Caco-2 (cell line): ENCODE measurements at regions not wholly inside any gene's neighbourhood (a gene's known extent, or its start where the extent isn't known, plus 50 kb on each side); places are given as distances from the start of the nearest gene placed in this dataset.

Source experiments
- BruUV-seq: library from RNA; stranded (reverse); fragments of 400-500 nt; replicated peaks from 2 replicates; lab custom pipeline; 2021; lab: Mats Ljungman, UMichigan
- CTCF ChIA-PET: fragments of 300-600 bp; sonication (Branson Sonifier 250); formaldehyde crosslinking; loops from one replicate; lab custom pipeline; 2022; ENCODE audit warnings: antibody characterized with exemption; lab: Charles Lee
- POLR2A ChIA-PET: fragments of 300-600 bp; sonication (Branson Sonifier 250); formaldehyde crosslinking; loops from one replicate; lab custom pipeline; 2022; ENCODE audit warnings: antibody characterized with exemption; lab: Charles Lee
- DNase-seq, 2 experiments: peaks; one replicate each; pipeline versions ENCODE4 v3.0.0 to v3.0.0-alpha.2; 2020 to 2022
- H3K27me3 ChIP-seq: replicated peaks from 2 replicates; pipeline ENCODE4 v1.6.0; 2011; ENCODE audit warnings: low read length; ENCODE audit not compliant: control insufficient read depth, insufficient read depth
- H3K36me3 ChIP-seq: 2 replicates; pipeline ENCODE4 v1.5.1; 2011; ENCODE audit warnings: low read length; ENCODE audit not compliant: control insufficient read depth, insufficient read depth
- H3K4me1 ChIP-seq: fragments of 250-450 bp; sonication (Bioruptor Pico); 2 replicates; pipeline ENCODE4 v1.5.1; 2020; ENCODE audit warnings: mild to moderate bottlenecking
- H3K4me3 ChIP-seq: 2 replicates; pipeline ENCODE4 v1.5.1; 2011; ENCODE audit warnings: low read depth, mild to moderate bottlenecking, control low read depth, low read length
- H3K9me3 ChIP-seq: fragments of 250-450 bp; sonication (Bioruptor Pico); 2 replicates; pipeline ENCODE4 v1.5.1; 2020; ENCODE audit warnings: mild to moderate bottlenecking, moderate library complexity
- H3K27ac Mint-ChIP-seq: one replicate; pipeline ENCODE4 v1.8.0; 2022; ENCODE audit warnings: mixed read lengths; ENCODE audit not compliant: unreplicated experiment
- H3K27me3 Mint-ChIP-seq: one replicate; pipeline ENCODE4 v1.8.0; 2022; ENCODE audit warnings: mixed read lengths; ENCODE audit not compliant: insufficient read depth, unreplicated experiment
- H3K36me3 Mint-ChIP-seq: one replicate; pipeline ENCODE4 v1.8.0; 2022; ENCODE audit warnings: mild to moderate bottlenecking, mixed read lengths; ENCODE audit not compliant: insufficient read depth, unreplicated experiment
- H3K4me1 Mint-ChIP-seq: one replicate; pipeline ENCODE4 v1.8.0; 2022; ENCODE audit warnings: low read depth, mixed read lengths; ENCODE audit not compliant: unreplicated experiment
- H3K4me3 Mint-ChIP-seq: one replicate; pipeline ENCODE4 v1.8.0; 2022; ENCODE audit warnings: mild to moderate bottlenecking, moderate library complexity, mixed read lengths; ENCODE audit not compliant: unreplicated experiment
- H3K9me3 Mint-ChIP-seq: one replicate; pipeline ENCODE4 v1.8.0; 2022; ENCODE audit warnings: mixed read lengths; ENCODE audit not compliant: unreplicated experiment
- CTCF ChIP-seq, 2 experiments: fragments of 200-600 bp in 1 of 2; IDR thresholded peaks; 1 replicate in 1 of 2; 2 replicates in 1 of 2; pipeline versions ENCODE4 v1.5.1 to v1.8.0; 2011 to 2022; ENCODE audit warnings: antibody characterized with exemption in 1 of 2, control low read depth in 1 of 2, inconsistent platforms in 1 of 2, low read depth in 1 of 2, low read length in 1 of 2, mild to moderate bottlenecking in 1 of 2, moderate library complexity in 1 of 2; ENCODE audit not compliant: insufficient read depth in 1 of 2, severe bottlenecking in 1 of 2, unreplicated experiment in 1 of 2
- intact Hi-C: fragments of 100-400 bp; cut with micrococcal nuclease; formaldehyde crosslinking; loops from one replicate; pipeline ENCODE4 v1.10.0; 2022; ENCODE audit not compliant: unreplicated experiment

GRCh38 chr5:174307656-174308271 is 262.3 kb downstream of the NSG2 start:
- POLR2A ChIA-PET = no interaction called here
- H3K4me1 ChIP-seq = peaks cover 4% of the 10 kb centered on the region; the same call in 1 of the 2 replicates
- CTCF ChIA-PET = interaction anchor here (2.2 kb wide), 1 partner anchor 262 kb away, joined by 10 read pairs; the partner anchor contains the start of gene NSG2
- no peaks in the 10 kb centered on the region for H3K9me3 ChIP-seq
- no peak for DNase-seq
- H3K27me3 Mint-ChIP-seq = peaks cover 38% of the 10 kb centered on the region
- intact Hi-C loops = no loop called here
- no peaks in the 10 kb centered on the region for H3K36me3 Mint-ChIP-seq
- H3K36me3 ChIP-seq = no peaks in the 10 kb centered on the region
- no peak overlapping the region for H3K27ac Mint-ChIP-seq
- no peak overlapping the region for H3K4me3 Mint-ChIP-seq
- H3K4me1 Mint-ChIP-seq = no peaks in the 10 kb centered on the region
- H3K9me3 Mint-ChIP-seq = no peaks in the 10 kb centered on the region
- TF ChIP-seq CTCF (IDR thresholded peaks at IDR 0.05; ENCODE audit: insufficient read depth in 1 of 2, low read depth in 1 of 2, low read length in 1 of 2, severe bottlenecking in 1 of 2, unreplicated experiment in 1 of 2) = no peak
- H3K4me3 ChIP-seq = no peak overlapping the region
- no peaks in the 10 kb centered on the region; the same call in 1 of the 2 replicates for H3K27me3 ChIP-seq
- BruUV-seq = no TSS peak

- H3K36me3 ChIP-seq = no peaks in the 10 kb centered on the region
- Mint-ChIP-seq H3K27ac (no peak overlapping the region), H3K27me3 (peaks cover 34% of the 10 kb centered on the region), H3K9me3 (no peaks in the 10 kb centered on the region), H3K36me3 (no peaks in the 10 kb centered on the region), H3K4me3 (no peak overlapping the region), H3K4me1 (no peaks in the 10 kb centered on the region)
- H3K4me3 ChIP-seq = no peak overlapping the region
- CTCF ChIA-PET = no interaction called here
- H3K27me3 ChIP-seq = peaks cover 2% of the 10 kb centered on the region
- POLR2A ChIA-PET = no interaction called here
- peaks cover 4% of the 10 kb centered on the region; the same call in 1 of the 2 replicates for H3K4me1 ChIP-seq
- TF ChIP-seq CTCF (IDR thresholded peaks at IDR 0.05; ENCODE audit: insufficient read depth in 1 of 2, low read depth in 1 of 2, low read length in 1 of 2, severe bottlenecking in 1 of 2, unreplicated experiment in 1 of 2) = no peak
- intact Hi-C loops = no loop called here
- no peaks in the 10 kb centered on the region for H3K9me3 ChIP-seq
- no peak for DNase-seq
- no TSS peak for BruUV-seq
Measured at GRCh38 chr5:174309131-174309795, 263.8 kb downstream of the NSG2 start.

GRCh38 chr5:174310243-174310642 is 264.7 kb downstream of the NSG2 start:
- no peak overlapping the region for H3K4me3 ChIP-seq
- CTCF ChIA-PET = interaction anchor here (1.0 to 2.5 kb wide), 3 partner anchors 265 to 694 kb away, joined by 7 to 117 read pairs (median 14); partner anchors contain the start of gene NSG2
- peaks cover 2% of the 10 kb centered on the region for H3K27me3 ChIP-seq
- Mint-ChIP-seq H3K9me3 (no peaks in the 10 kb centered on the region), H3K27ac (no peak overlapping the region), H3K4me3 (no peak overlapping the region), H3K4me1 (no peaks in the 10 kb centered on the region), H3K27me3 (peaks cover 34% of the 10 kb centered on the region), H3K36me3 (no peaks in the 10 kb centered on the region)
- TF ChIP-seq CTCF (IDR thresholded peaks at IDR 0.05; ENCODE audit: insufficient read depth in 1 of 2, low read depth in 1 of 2, low read length in 1 of 2, severe bottlenecking in 1 of 2, unreplicated experiment in 1 of 2) = no peak
- H3K9me3 ChIP-seq = no peaks in the 10 kb centered on the region
- intact Hi-C loops = no loop called here
- H3K4me1 ChIP-seq = peaks cover 4% of the 10 kb centered on the region; the same call in 1 of the 2 replicates
- POLR2A ChIA-PET = no interaction called here
- no TSS peak for BruUV-seq
- H3K36me3 ChIP-seq = no peaks in the 10 kb centered on the region
- DNase-seq = no peak
